ENCODE measurements at regions not wholly inside any gene's neighbourhood (a gene's known extent, or its start where the extent isn't known, plus 50 kb on each side); places are given as distances from the start of the nearest gene placed in this dataset.

DNA sequence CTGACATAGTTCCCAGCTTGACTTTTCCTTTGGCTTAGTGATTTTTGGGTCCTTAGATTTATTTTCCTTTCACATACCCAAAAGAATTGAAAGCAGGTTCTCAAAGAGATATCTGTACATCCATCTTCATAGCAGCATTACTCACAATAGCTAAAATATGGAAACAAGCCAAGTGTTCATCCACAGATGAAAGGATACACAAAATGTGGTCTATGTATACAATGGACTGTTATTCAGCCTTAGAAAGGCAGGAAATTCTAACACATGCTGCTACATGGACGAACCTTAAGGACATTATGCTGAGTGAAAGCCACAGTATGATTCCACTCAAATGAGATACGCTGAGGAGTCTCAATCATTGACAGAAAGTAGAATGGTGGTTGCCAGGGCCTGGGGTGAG is 171.8 kb downstream of the IGLL1 start:
- H3K9me3 ChIP-seq (replicated peaks; ENCODE audit: control insufficient read depth, insufficient read depth, low read depth, low read length): no peaks in the 10 kb centered on the region
- DNase-seq (ENCODE audit: extremely low read depth in 1 of 4, low spot score in 3 of 4): no peak
- CTCF ChIA-PET (ENCODE audit: low intra/inter-chr PET ratio): no interaction called here
- H3K4me1 ChIP-seq (replicated peaks in 1 of 2; ENCODE audit: control insufficient read depth in 2 of 2, insufficient read depth in 2 of 2, low read length in 2 of 2): peaks cover 3 to 17% of the 10 kb centered on the region in 2 experiments; a peak in 4 of 5 replicates
- no peak overlapping the region for H2AFZ ChIP-seq (ENCODE audit: low read depth, low read length)
- no peaks in the 10 kb centered on the region for H3K9me1 ChIP-seq (ENCODE audit: control insufficient read depth, insufficient read depth, low read length)
- H3K27ac ChIP-seq (ENCODE audit: extremely low read depth, low read depth, low read length): no peak overlapping the region
- no peaks in the 10 kb centered on the region for H4K20me1 ChIP-seq (replicated peaks; ENCODE audit: control insufficient read depth, insufficient read depth, low read length)
- H3K4me2 ChIP-seq (ENCODE audit: insufficient read depth, low read length): no peak overlapping the region; the same call in 1 of the 2 replicates
- H3K9ac ChIP-seq (ENCODE audit: insufficient read depth in 1 of 2, low read depth in 2 of 2, low read length in 2 of 2): no peak overlapping the region
- no peaks in the 10 kb centered on the region for H3K36me3 ChIP-seq (ENCODE audit: control insufficient read depth, insufficient read depth, low read length)
- no TSS peak for BruUV-seq (replicated peaks)
- in situ Hi-C loops (cut with MboI): loop anchor here (5.0 kb wide), 1 partner anchor 129 kb away; no protein-coding TSS in a partner anchor
- peaks cover 0 to 7% of the 10 kb centered on the region in 2 experiments; a peak in 3 of 5 replicates for H3K27me3 ChIP-seq (ENCODE audit: control insufficient read depth in 2 of 2, insufficient read depth in 2 of 2, low read length in 2 of 2)
- H3K79me2 ChIP-seq (ENCODE audit: control insufficient read depth, insufficient read depth, low read length): no peaks in the 10 kb centered on the region
- no peak for ATAC-seq
- no peak for FAIRE-seq
- TF ChIP-seq, protein P1, sequence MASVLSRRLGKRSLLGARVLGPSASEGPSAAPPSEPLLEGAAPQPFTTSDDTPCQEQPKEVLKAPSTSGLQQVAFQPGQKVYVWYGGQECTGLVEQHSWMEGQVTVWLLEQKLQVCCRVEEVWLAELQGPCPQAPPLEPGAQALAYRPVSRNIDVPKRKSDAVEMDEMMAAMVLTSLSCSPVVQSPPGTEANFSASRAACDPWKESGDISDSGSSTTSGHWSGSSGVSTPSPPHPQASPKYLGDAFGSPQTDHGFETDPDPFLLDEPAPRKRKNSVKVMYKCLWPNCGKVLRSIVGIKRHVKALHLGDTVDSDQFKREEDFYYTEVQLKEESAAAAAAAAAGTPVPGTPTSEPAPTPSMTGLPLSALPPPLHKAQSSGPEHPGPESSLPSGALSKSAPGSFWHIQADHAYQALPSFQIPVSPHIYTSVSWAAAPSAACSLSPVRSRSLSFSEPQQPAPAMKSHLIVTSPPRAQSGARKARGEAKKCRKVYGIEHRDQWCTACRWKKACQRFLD (CRISPR knock-in tag; IDR thresholded peaks at IDR 0.05): no peak
- no peak for TF ChIP-seq SAFB2 (IDR thresholded peaks at IDR 0.05; ENCODE audit: borderline replicate concordance, low read depth, low read length, severe bottlenecking)
- TF ChIP-seq MAFF (IDR thresholded peaks at IDR 0.05; ENCODE audit: low read length): no peak
- TF ChIP-seq SNRNP70 (optimal IDR thresholded peaks at IDR 0.05; ENCODE audit: low read depth, low read length): no peak
- no peak for TF ChIP-seq AFF1 (IDR thresholded peaks at IDR 0.05; ENCODE audit: low read depth in 1 of 2, partially characterized antibody in 2 of 2)
- TF ChIP-seq ZNF384 (IDR thresholded peaks at IDR 0.05; ENCODE audit: low read depth, low read length): no peak
- TF ChIP-seq ARHGAP35 (IDR thresholded peaks at IDR 0.05; ENCODE audit: partially characterized antibody): no peak
- intact Hi-C loops (cut with micrococcal nuclease): no loop called here
- no peak overlapping the region for H3K4me3 ChIP-seq
- 5% methylated on average over 2 of the region's 2 CpGs for WGBS (ENCODE audit: insufficient coverage, low coverage, missing lambda C conversion rate)
- POLR2A ChIA-PET: no interaction called here

All from K562 (cell line).